Calu3 (cell line): ENCODE measurements at regions not wholly inside any gene's neighbourhood (a gene's known extent, or its start where the extent isn't known, plus 50 kb on each side); places are given as distances from the start of the nearest gene placed in this dataset.

Experiments
- BruUV-seq: library from RNA; stranded (reverse); fragments of 400-500 nt; replicated peaks from 2 replicates; lab custom pipeline; 2021; lab: Mats Ljungman, UMichigan
- CTCF ChIA-PET: fragments of 300-600 bp; sonication (Branson Sonifier 250); formaldehyde crosslinking; loops from one replicate; lab custom pipeline; 2022; ENCODE audit warnings: antibody characterized with exemption; lab: Charles Lee
- DNase-seq: peaks from one replicate; pipeline ENCODE4 v3.0.0; 2022
- H3K27ac Mint-ChIP-seq: one replicate; pipeline ENCODE4 v1.8.0; 2022; ENCODE audit warnings: mixed read lengths; ENCODE audit not compliant: unreplicated experiment
- H3K27me3 Mint-ChIP-seq: one replicate; pipeline ENCODE4 v1.8.0; 2022; ENCODE audit warnings: mixed read lengths; ENCODE audit not compliant: unreplicated experiment
- H3K36me3 Mint-ChIP-seq: one replicate; pipeline ENCODE4 v1.8.0; 2022; ENCODE audit warnings: mild to moderate bottlenecking, moderate library complexity, mixed read lengths; ENCODE audit not compliant: insufficient read depth, unreplicated experiment
- H3K4me1 Mint-ChIP-seq: one replicate; pipeline ENCODE4 v1.8.0; 2022; ENCODE audit warnings: mild to moderate bottlenecking, low read depth, mixed read lengths; ENCODE audit not compliant: unreplicated experiment
- H3K4me3 Mint-ChIP-seq: one replicate; pipeline ENCODE4 v1.8.0; 2022; ENCODE audit warnings: mild to moderate bottlenecking, low read depth, moderate library complexity, mixed read lengths; ENCODE audit not compliant: unreplicated experiment
- H3K9me3 Mint-ChIP-seq: one replicate; pipeline ENCODE4 v1.8.0; 2022; ENCODE audit warnings: low read depth, mixed read lengths; ENCODE audit not compliant: unreplicated experiment
- CTCF ChIP-seq: fragments of 200-600 bp; IDR thresholded peaks from one replicate; pipeline ENCODE4 v1.8.0; 2022; ENCODE audit warnings: antibody characterized with exemption; ENCODE audit not compliant: unreplicated experiment
- intact Hi-C: fragments of 100-400 bp; cut with micrococcal nuclease; formaldehyde crosslinking; loops from one replicate; pipeline ENCODE4 v1.10.0; 2022; ENCODE audit not compliant: unreplicated experiment

- no peaks in the 10 kb centered on the region for H3K9me3 Mint-ChIP-seq
- CTCF ChIA-PET, result no interaction called here
- BruUV-seq, result no TSS peak
- H3K27ac Mint-ChIP-seq, result no peak overlapping the region
- no peak for TF ChIP-seq CTCF
- intact Hi-C loops, result no loop called here
- peaks cover 22% of the 10 kb centered on the region for H3K27me3 Mint-ChIP-seq
- H3K4me1 Mint-ChIP-seq, result no peaks in the 10 kb centered on the region
- no peak for DNase-seq
- H3K4me3 Mint-ChIP-seq, result no peak overlapping the region
- no peaks in the 10 kb centered on the region for H3K36me3 Mint-ChIP-seq
Measured at GRCh38 chr3:115388166-115388565, 235.1 kb upstream of the GAP43 start.

GRCh38 chr3:115388811-115389210, 234.5 kb upstream of the GAP43 start:
- CTCF ChIA-PET, result no interaction called here
- BruUV-seq, result no TSS peak
- no peaks in the 10 kb centered on the region for H3K9me3 Mint-ChIP-seq
- no peaks in the 10 kb centered on the region for H3K36me3 Mint-ChIP-seq
- H3K4me1 Mint-ChIP-seq, result no peaks in the 10 kb centered on the region
- H3K27me3 Mint-ChIP-seq, result peaks cover 22% of the 10 kb centered on the region
- intact Hi-C loops, result no loop called here
- H3K27ac Mint-ChIP-seq, result no peak overlapping the region
- no peak for TF ChIP-seq CTCF
- no peak for DNase-seq
- H3K4me3 Mint-ChIP-seq, result no peak overlapping the region

DNA sequence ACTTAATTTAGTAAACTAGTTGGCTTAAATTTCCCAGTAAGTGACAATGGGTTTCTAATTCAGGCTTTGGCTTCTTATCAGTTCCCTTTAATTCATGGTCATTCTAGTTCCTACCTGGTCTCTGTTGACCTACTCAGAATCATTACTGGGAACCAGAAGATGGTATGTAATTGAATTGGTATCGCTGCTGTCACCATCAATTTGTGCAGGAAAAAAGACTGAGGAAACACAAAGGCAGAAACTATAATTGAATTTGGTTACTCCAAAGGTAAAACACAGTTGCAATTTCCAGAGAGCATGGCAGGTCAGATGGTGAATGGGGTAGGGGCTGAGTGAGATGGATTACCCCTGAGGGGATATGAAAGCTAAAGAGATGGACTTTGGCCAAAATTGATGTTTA, 226.5 kb upstream of the GAP43 start:
- no peaks in the 10 kb centered on the region for H3K9me3 Mint-ChIP-seq
- BruUV-seq, result no TSS peak
- no peak overlapping the region for H3K27ac Mint-ChIP-seq
- CTCF ChIA-PET, result no interaction called here
- peaks cover 9% of the 10 kb centered on the region for H3K27me3 Mint-ChIP-seq
- no peak overlapping the region for H3K4me3 Mint-ChIP-seq
- TF ChIP-seq CTCF, result no peak
- no peaks in the 10 kb centered on the region for H3K36me3 Mint-ChIP-seq
- intact Hi-C loops, result no loop called here
- no peak for DNase-seq
- no peaks in the 10 kb centered on the region for H3K4me1 Mint-ChIP-seq

- H3K27me3 Mint-ChIP-seq, result peaks cover 3% of the 10 kb centered on the region
- no TSS peak for BruUV-seq
- CTCF ChIA-PET, result no interaction called here
- H3K27ac Mint-ChIP-seq, result no peak overlapping the region
- intact Hi-C loops, result no loop called here
- H3K4me1 Mint-ChIP-seq, result peaks cover 6% of the 10 kb centered on the region
- H3K9me3 Mint-ChIP-seq, result no peaks in the 10 kb centered on the region
- H3K36me3 Mint-ChIP-seq, result no peaks in the 10 kb centered on the region
- H3K4me3 Mint-ChIP-seq, result no peak overlapping the region
- no peak for DNase-seq
- no peak for TF ChIP-seq CTCF
Measured at GRCh38 chr3:115397433-115397832, 225.9 kb upstream of the GAP43 start.

DNA sequence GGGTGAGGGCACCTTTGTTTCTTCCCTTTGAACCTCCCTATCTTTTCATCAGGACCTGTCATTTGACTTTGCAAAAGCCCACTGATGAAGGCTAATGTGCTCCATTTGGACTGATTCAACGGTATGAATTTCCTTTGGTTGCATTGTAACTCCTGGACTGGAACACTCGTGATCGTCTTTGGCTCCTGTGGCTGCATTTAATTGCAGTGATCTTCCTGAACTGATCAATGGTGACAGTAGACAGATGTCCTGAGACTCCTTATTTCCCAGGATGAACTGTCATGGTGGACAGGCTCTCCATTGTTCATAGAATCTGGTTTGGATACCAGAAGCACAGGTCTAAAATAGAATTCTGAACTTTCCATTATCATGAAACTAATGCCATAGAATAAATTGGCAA, 224.8 kb upstream of the GAP43 start:
- Mint-ChIP-seq H3K4me3 (no peak overlapping the region), H3K9me3 (no peaks in the 10 kb centered on the region)
- CTCF ChIA-PET, result no interaction called here

More for the DNA sequence above, 224.8 kb upstream of the GAP43 start:
- DNase-seq, result no peak
- no peak for TF ChIP-seq CTCF
- Mint-ChIP-seq H3K4me1 (peaks cover 9% of the 10 kb centered on the region), H3K36me3 (no peaks in the 10 kb centered on the region), H3K27me3 (no peaks in the 10 kb centered on the region), H3K27ac (no peak overlapping the region)
- intact Hi-C loops, result no loop called here
- no TSS peak for BruUV-seq
